ENCODE measurements at regions not wholly inside any gene's neighbourhood (a gene's known extent, or its start where the extent isn't known, plus 50 kb on each side); places are given as distances from the start of the nearest gene placed in this dataset.
A peak's percentile ranks its signal among the peaks of the same experiment; 100 is the strongest.

GRCh38 chr21:27581168-27581567, 614.3 kb upstream of the ADAMTS5 start:
- H3K9me3 Mint-ChIP-seq: peaks cover 3% of the 10 kb centered on the region
- no peaks in the 10 kb centered on the region for H3K36me3 Mint-ChIP-seq
- no peaks in the 10 kb centered on the region for H3K4me1 Mint-ChIP-seq
- no peak overlapping the region for H3K27ac Mint-ChIP-seq
- H3K4me3 Mint-ChIP-seq: no peak overlapping the region
- no peak for DNase-seq (ENCODE audit: low spot score in 2 of 2)
- ATAC-seq: no peak

GRCh38 chr21:27580276-27580675, 613.4 kb upstream of the ADAMTS5 start:
- Mint-ChIP-seq H3K9me3 (peaks cover 3% of the 10 kb centered on the region), H3K27ac (no peak overlapping the region), H3K36me3 (no peaks in the 10 kb centered on the region), H3K4me1 (no peaks in the 10 kb centered on the region), H3K4me3 (no peak overlapping the region)
- DNase-seq (ENCODE audit: low spot score in 2 of 2): no peak
- no peak for ATAC-seq

GRCh38 chr21:27578741-27579265, 611.9 kb upstream of the ADAMTS5 start:
- Mint-ChIP-seq H3K4me3 (no peak overlapping the region), H3K4me1 (no peaks in the 10 kb centered on the region)

GRCh38 chr21:27572696-27573095, 605.8 kb upstream of the ADAMTS5 start:
- ATAC-seq (no peak), DNase-seq (ENCODE audit: low spot score in 2 of 2) (no peak)
- no peaks in the 10 kb centered on the region for H3K36me3 Mint-ChIP-seq

More at GRCh38 chr21:27578741-27579265, 611.9 kb upstream of the ADAMTS5 start:
- DNase-seq (ENCODE audit: low spot score in 2 of 2) (no peak), ATAC-seq (no peak)
- Mint-ChIP-seq H3K9me3 (peaks cover 9% of the 10 kb centered on the region), H3K27ac (no peak overlapping the region), H3K36me3 (no peaks in the 10 kb centered on the region)

GRCh38 chr21:27571706-27572105, 604.8 kb upstream of the ADAMTS5 start:
- peaks cover 12% of the 10 kb centered on the region for H3K9me3 Mint-ChIP-seq
- H3K27ac Mint-ChIP-seq: no peak overlapping the region
- ATAC-seq (no peak), DNase-seq (ENCODE audit: low spot score in 2 of 2) (no peak)
- H3K36me3 Mint-ChIP-seq: no peaks in the 10 kb centered on the region
- H3K4me1 Mint-ChIP-seq: no peaks in the 10 kb centered on the region
- H3K4me3 Mint-ChIP-seq: no peak overlapping the region

More at GRCh38 chr21:27572696-27573095, 605.8 kb upstream of the ADAMTS5 start:
- H3K27ac Mint-ChIP-seq: no peak overlapping the region
- no peak overlapping the region for H3K4me3 Mint-ChIP-seq
- no peaks in the 10 kb centered on the region for H3K4me1 Mint-ChIP-seq
- peaks cover 12% of the 10 kb centered on the region for H3K9me3 Mint-ChIP-seq

GRCh38 chr21:27570306-27570868, 603.5 kb upstream of the ADAMTS5 start:
- DNase-seq (ENCODE audit: low spot score in 2 of 2): no peak
- Mint-ChIP-seq H3K9me3 (peaks cover 14% of the 10 kb centered on the region), H3K4me3 (no peak overlapping the region), H3K36me3 (no peaks in the 10 kb centered on the region), H3K27ac (no peak overlapping the region), H3K4me1 (no peaks in the 10 kb centered on the region)
- ATAC-seq: peak; percentile 16

- ATAC-seq (peak; percentile 13), DNase-seq (ENCODE audit: low spot score in 2 of 2) (no peak)
- Mint-ChIP-seq H3K4me3 (no peak overlapping the region), H3K36me3 (no peaks in the 10 kb centered on the region), H3K27ac (no peak overlapping the region), H3K9me3 (peaks cover 14% of the 10 kb centered on the region), H3K4me1 (no peaks in the 10 kb centered on the region)
Measured at GRCh38 chr21:27569831-27570230, 602.9 kb upstream of the ADAMTS5 start.

- H3K9me3 Mint-ChIP-seq: peaks cover 12% of the 10 kb centered on the region
- no peak for DNase-seq (ENCODE audit: low spot score in 2 of 2)
Measured at GRCh38 chr21:27569091-27569490, 602.2 kb upstream of the ADAMTS5 start.

GRCh38 chr21:27567381-27567780, 600.5 kb upstream of the ADAMTS5 start:
- Mint-ChIP-seq H3K9me3 (peaks cover 4% of the 10 kb centered on the region), H3K4me1 (no peaks in the 10 kb centered on the region), H3K36me3 (no peaks in the 10 kb centered on the region), H3K27ac (no peak overlapping the region), H3K4me3 (no peak overlapping the region)
- DNase-seq (ENCODE audit: low spot score in 2 of 2) (no peak), ATAC-seq (no peak)

More at GRCh38 chr21:27569091-27569490, 602.2 kb upstream of the ADAMTS5 start:
- no peak for ATAC-seq
- Mint-ChIP-seq H3K4me1 (no peaks in the 10 kb centered on the region), H3K4me3 (no peak overlapping the region), H3K27ac (no peak overlapping the region), H3K36me3 (no peaks in the 10 kb centered on the region)

GRCh38 chr21:27566521-27566920, 599.6 kb upstream of the ADAMTS5 start:
- DNase-seq (ENCODE audit: low spot score in 2 of 2): no peak
- Mint-ChIP-seq H3K4me1 (no peaks in the 10 kb centered on the region), H3K27ac (no peak overlapping the region), H3K9me3 (peaks cover 4% of the 10 kb centered on the region), H3K36me3 (no peaks in the 10 kb centered on the region), H3K4me3 (no peak overlapping the region)
- ATAC-seq: no peak

GRCh38 chr21:27565364-27565763, 598.5 kb upstream of the ADAMTS5 start:
- H3K27ac Mint-ChIP-seq: no peak overlapping the region
- no peaks in the 10 kb centered on the region for H3K36me3 Mint-ChIP-seq
- DNase-seq (ENCODE audit: low spot score in 2 of 2) (no peak), ATAC-seq (no peak)
- H3K4me3 Mint-ChIP-seq: no peak overlapping the region
- peaks cover 4% of the 10 kb centered on the region for H3K9me3 Mint-ChIP-seq
- no peaks in the 10 kb centered on the region for H3K4me1 Mint-ChIP-seq

- Mint-ChIP-seq H3K9me3 (peaks cover 4% of the 10 kb centered on the region), H3K27ac (no peak overlapping the region), H3K4me1 (no peaks in the 10 kb centered on the region), H3K36me3 (no peaks in the 10 kb centered on the region), H3K4me3 (no peak overlapping the region)
- DNase-seq (ENCODE audit: low spot score in 2 of 2) (no peak), ATAC-seq (no peak)
Measured at GRCh38 chr21:27564684-27565301, 597.9 kb upstream of the ADAMTS5 start.

GRCh38 chr21:27562303-27562702, 595.4 kb upstream of the ADAMTS5 start:
- Mint-ChIP-seq H3K9me3 (peaks cover 9% of the 10 kb centered on the region), H3K36me3 (no peaks in the 10 kb centered on the region), H3K27ac (no peak overlapping the region), H3K4me3 (no peak overlapping the region), H3K4me1 (no peaks in the 10 kb centered on the region)
- no peak for ATAC-seq
- no peak for DNase-seq (ENCODE audit: low spot score in 2 of 2)

- H3K9me3 Mint-ChIP-seq: peaks cover 9% of the 10 kb centered on the region
- H3K36me3 Mint-ChIP-seq: no peaks in the 10 kb centered on the region
- H3K27ac Mint-ChIP-seq: no peak overlapping the region
- H3K4me3 Mint-ChIP-seq: no peak overlapping the region
- H3K4me1 Mint-ChIP-seq: no peaks in the 10 kb centered on the region
- DNase-seq (ENCODE audit: low spot score in 2 of 2): no peak
- no peak for ATAC-seq
Measured at GRCh38 chr21:27561116-27561515, 594.2 kb upstream of the ADAMTS5 start.

GRCh38 chr21:27557356-27557755, 590.5 kb upstream of the ADAMTS5 start:
- Mint-ChIP-seq H3K4me1 (no peaks in the 10 kb centered on the region), H3K36me3 (no peaks in the 10 kb centered on the region), H3K27ac (no peak overlapping the region), H3K9me3 (peaks cover 14% of the 10 kb centered on the region), H3K4me3 (no peak overlapping the region)
- DNase-seq (ENCODE audit: low spot score in 2 of 2): no peak
- no peak for ATAC-seq

GRCh38 chr21:27555996-27556395, 589.1 kb upstream of the ADAMTS5 start:
- Mint-ChIP-seq H3K4me3 (no peak overlapping the region), H3K27ac (no peak overlapping the region), H3K4me1 (no peaks in the 10 kb centered on the region), H3K9me3 (peaks cover 16% of the 10 kb centered on the region), H3K36me3 (no peaks in the 10 kb centered on the region)
- DNase-seq (ENCODE audit: low spot score in 2 of 2): no peak
- ATAC-seq: no peak
